ENCODE measurements at regions not wholly inside any gene's neighbourhood (a gene's known extent, or its start where the extent isn't known, plus 50 kb on each side); places are given as distances from the start of the nearest gene placed in this dataset.
A peak's percentile ranks its signal among the peaks of the same experiment; 100 is the strongest.

DNA sequence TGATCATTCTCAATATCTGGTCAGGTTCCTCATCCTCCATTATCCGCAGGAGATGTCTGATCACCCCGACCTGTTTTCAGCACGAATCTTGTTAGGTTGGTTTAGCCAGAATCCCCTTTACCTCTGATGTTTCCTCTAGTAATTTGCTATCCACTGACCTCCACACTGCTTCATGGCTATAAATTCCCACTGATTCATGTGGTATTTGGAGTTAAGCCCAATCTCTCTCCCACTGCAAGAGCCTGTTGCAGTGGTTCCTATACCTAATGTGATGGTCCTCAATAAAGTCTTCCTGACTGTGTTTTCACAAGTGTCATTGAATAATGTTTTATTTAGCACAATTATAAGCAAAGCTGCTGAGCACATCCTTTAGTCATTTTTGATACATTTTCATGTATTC lies 124.8 kb upstream of the CNTN3 start:
- ATAC-seq (ENCODE audit: poor library complexity) = peak; percentile 56
- intact Hi-C loops (cut with DNase I) = no loop called here

DNA sequence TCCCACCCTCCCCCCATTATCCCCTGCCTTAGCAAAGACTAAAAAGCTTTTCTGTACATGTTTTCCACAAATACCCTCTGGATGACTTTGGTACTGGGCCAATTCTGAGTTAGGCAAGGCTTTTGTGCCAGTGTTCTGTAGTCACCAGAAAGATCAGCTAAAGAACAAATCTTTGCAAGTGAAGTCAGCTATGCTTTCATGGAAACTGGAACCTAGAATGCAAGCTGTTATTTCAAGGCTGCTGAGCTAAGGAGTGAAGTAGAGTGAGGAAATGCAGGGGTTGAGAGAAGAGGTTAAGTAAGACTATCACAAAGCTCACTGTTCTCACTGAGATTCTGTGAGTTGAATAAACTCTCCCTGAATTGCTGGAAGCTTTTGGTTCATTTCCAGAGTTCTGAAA lies 107.8 kb upstream of the CNTN3 start:
- ATAC-seq (ENCODE audit: poor library complexity) = no peak
- DNase-seq = no peak
- intact Hi-C loops (cut with DNase I) = no loop called here

More for the DNA sequence above, 124.8 kb upstream of the CNTN3 start:
- no peak for DNase-seq

DNA sequence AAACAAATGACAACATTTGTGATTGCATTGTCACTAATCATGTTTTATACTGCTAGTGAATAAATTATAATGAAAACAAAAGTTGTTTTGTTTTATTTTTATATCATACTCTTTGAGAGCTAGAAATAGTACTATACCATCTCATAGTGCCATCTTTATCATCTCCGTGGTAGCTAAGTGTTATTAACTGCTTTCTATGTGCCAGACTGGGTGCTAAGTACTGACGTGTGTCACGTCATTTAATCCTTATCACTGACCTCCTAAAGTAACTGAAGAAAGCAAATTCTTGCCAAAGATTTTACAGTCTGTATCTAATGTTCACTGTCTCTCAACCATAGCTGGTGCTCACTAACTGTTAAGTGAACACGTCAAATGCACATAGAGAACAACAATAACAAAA lies 99.5 kb upstream of the CNTN3 start:
- DNase-seq = no peak

DNA sequence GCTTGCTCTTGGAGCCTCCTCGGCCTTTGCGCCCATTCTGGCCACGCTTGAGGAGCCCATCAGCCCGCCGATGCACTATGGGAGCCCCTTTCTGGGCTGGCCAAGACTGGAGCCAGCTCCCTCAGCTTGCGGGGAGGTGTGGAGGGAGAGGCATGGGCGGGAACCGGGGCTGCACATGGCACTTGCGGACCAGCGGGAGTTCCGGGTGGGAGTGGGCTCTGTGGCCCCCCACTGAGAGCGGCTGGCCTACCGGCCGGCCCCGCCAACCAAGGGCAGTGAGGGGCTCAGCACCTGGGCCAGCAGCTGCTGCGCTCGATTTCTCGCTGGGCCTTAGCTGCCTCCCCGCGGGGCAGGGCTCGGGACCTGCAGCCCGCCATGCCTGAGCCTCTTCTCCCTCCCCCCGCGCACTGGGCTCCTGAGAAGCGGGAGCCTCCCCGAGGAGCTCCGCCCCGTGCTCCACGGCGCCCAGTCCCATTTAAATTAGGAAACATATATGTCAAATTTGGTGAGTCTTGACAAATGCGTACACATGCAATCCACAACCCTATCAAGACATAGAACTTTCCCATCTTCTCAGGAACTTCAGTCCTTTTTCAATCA lies 97.6 kb upstream of the CNTN3 start:
- ATAC-seq (ENCODE audit: poor library complexity) (no peak), DNase-seq (no peak)
- intact Hi-C loops (cut with DNase I) = no loop called here

More for the DNA sequence above, 99.5 kb upstream of the CNTN3 start:
- ATAC-seq (ENCODE audit: poor library complexity) = peak; percentile 51
- intact Hi-C loops (cut with DNase I) = no loop called here

DNA sequence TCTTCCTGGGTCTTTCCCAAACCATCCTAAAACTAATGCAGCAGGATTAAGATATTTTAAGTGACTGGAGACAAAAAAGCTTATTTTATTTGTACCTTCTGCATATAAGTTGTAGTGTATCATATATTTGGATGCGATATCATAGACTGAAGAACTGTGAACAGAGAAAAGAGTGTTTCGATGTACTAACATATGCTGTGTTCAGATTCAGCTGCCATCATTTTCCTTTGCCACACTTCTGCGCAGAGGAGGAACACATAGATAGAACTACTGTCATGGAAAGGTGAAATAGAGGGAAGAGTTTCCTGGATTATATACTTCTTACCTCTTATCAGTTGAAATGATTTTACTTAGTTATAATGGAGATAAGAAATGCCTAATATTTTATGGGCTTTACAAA lies 95.5 kb upstream of the CNTN3 start:
- ATAC-seq (ENCODE audit: poor library complexity) (no peak), DNase-seq (no peak)
- intact Hi-C loops (cut with DNase I) = no loop called here

DNA sequence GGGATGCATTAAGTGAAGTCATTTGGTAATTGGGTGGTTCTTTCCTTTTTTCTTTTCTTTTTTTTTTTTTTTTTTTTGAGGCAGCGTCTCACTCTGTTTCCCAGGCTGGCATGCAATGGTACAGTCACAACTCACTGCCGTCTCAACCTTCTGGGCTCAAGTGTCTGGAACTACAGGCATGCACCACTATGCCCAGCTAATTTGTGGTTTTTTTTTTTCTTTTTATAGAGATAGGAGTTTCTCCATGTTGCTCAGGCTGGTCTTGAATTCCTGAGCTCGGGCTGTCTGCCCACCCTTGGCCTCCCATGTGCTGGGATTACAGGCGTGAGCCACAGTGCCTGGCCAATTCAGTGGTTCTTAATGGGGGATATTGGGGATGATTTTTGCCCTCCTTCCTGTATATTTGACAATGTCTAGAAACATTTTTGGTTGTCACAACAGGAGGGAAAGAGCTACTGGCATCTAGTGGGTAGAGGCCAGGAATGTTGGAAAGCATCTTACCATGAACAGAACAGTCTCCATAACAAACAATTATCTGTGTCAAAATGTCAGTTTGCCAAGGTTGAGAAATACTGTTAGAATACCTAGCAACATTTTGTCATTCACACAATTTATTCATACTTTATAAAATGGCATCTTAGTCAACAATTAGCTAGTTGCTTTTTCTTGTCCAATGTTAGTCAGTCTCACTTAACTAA lies 79.4 kb upstream of the CNTN3 start:
- ATAC-seq (ENCODE audit: poor library complexity) (peak; percentile 78), DNase-seq (no peak)
- intact Hi-C loops (cut with DNase I) = no loop called here

DNA sequence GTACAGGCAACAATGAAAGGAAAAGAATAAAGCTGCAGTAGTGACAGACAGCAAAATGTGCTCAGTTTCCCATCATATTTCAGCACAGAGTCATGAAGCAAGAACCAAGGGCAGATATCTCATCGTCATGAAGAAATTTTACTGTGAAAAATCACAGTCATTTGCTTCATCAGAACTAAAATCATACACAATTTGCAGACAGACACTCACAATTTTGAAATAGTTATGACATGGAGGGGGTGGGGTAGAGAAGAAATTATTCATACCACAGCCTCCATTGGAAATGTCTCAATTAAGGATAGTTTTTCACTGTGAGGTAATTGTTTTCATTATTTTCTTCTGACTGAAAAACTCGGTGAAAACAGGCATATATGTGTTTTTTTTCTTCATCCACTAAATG lies 78.8 kb upstream of the CNTN3 start:
- ATAC-seq (ENCODE audit: poor library complexity) (no peak), DNase-seq (no peak)
- intact Hi-C loops (cut with DNase I) = no loop called here

DNA sequence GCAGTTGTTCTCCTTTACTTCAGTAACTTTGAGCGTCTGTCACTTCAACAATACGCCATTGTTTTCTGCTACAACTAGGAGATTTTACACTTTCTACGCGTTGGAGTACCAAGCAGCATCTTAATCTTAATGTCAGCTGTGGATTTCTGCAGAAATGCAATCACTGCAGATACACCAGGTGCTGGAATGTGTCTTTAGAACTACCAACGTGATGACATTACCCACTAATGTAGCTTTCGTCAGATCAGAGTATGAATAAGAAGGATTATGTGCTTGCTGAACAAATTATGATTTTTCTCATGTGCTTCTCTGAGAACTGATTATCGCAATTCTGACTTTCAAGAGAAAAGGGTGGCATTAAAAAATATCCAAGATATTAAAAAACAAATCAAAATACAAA lies 77.5 kb upstream of the CNTN3 start:
- intact Hi-C loops (cut with DNase I) = no loop called here
- ATAC-seq (ENCODE audit: poor library complexity) = peak; percentile 66
- DNase-seq = no peak

DNA sequence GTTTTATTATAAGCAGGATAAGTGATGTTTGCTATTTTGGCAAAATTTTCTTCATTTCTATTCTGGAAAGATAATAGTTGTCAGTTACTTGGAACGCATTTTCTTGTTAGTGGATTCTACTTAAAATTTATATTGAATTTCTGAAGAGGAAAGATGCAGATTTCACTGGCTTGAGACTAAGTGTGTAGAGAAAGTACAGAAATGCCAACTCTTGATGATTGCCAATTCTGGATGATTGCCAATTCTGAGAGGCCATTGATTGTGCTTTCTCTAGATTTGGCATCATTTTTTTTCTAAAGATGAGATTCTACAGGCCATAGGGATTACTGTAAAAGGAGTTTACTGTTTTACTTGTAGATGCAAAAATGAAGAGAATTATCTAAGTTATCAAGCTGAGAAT lies 58.9 kb upstream of the CNTN3 start:
- no peak for DNase-seq
- no peak for ATAC-seq (ENCODE audit: poor library complexity)
- intact Hi-C loops (cut with DNase I) = no loop called here

DNA sequence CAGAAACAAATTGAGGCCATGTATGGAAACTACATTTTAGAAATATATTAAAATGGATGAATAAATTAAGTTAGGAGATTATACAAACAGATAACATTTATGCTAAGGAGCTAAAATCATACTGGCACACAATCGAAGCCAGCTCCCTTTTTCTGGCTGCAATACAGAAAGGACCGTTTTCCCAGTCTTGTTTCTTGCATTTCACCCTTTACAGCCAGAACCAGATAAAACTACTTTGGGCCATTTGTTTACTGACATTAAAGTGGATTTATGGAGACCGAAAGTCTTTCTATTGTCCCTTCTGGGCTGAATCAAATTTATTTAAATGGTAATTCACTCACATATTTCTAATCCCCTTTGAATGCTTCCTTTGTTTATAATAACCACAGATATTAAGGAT lies 50.1 kb upstream of the CNTN3 start:
- DNase-seq = no peak
- no peak for ATAC-seq (ENCODE audit: poor library complexity)
- intact Hi-C loops (cut with DNase I) = no loop called here
